Ovary (tissue), 3 donors: ENCODE measurements at regions not wholly inside any gene's neighbourhood (a gene's known extent, or its start where the extent isn't known, plus 50 kb on each side); places are given as distances from the start of the nearest gene placed in this dataset.

Source experiments
- CTCF ChIP-seq, 3 donors: fragments of 450-650 bp in 2 of 3; fragments of 200-600 bp in 1 of 3; IDR thresholded peaks; one replicate each; pipeline versions ENCODE4 v1.5.1 to v1.8.0; 2016 to 2022; ENCODE audit warnings: antibody characterized with exemption in 3 of 3, mild to moderate bottlenecking in 1 of 3
- EP300 ChIP-seq: sonication (generic); formaldehyde crosslinking; IDR thresholded peaks from one replicate; pipeline ENCODE4 v1.6.1; 2017; ENCODE audit warnings: antibody characterized with exemption
- POLR2A ChIP-seq: fragments of 450-650 bp; IDR thresholded peaks from one replicate; pipeline ENCODE4 v1.6.1; 2017; ENCODE audit warnings: antibody characterized with exemption, mild to moderate bottlenecking, moderate library complexity
- donor health status: DM: no; HTN: no; CAD: no.

- TF ChIP-seq CTCF (IDR thresholded peaks at IDR 0.05) (no peak), POLR2A (no peak), EP300 (no peak)
Measured at GRCh38 chr12:116401565-116401964, 124.1 kb upstream of the MED13L start.
